ENCODE measurements at regions not wholly inside any gene's neighbourhood (a gene's known extent, or its start where the extent isn't known, plus 50 kb on each side); places are given as distances from the start of the nearest gene placed in this dataset.

DNA sequence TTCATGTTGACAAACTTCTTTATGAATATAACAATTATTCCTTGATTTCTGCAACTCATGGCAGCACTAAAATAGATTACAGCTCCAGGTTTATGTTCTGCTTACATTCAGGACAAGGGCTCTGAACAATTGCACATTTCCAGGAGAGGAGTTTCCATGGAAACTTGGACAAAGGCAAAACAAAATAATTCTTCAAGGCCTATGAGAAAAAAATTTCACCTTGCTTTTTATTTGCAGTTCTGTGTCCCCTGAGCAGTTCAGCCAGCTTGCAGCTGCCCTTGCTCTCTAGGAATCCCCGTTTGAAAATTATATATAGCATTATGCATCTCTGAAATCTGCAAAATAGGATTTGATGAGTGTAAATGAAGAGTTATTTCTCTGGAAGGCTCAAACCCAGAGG lies 71.7 kb downstream of the ARL4A start:
- TF ChIP-seq EZH2 (IDR thresholded peaks at IDR 0.05; ENCODE audit: insufficient read depth, poor library complexity, severe bottlenecking) (no peak), EZH2phosphoT487 (IDR thresholded peaks at IDR 0.05; ENCODE audit: insufficient read depth, low read depth) (no peak)

Data from GM23248 (cell line).